GM23248 (cell line): ENCODE measurements at regions not wholly inside any gene's neighbourhood (a gene's known extent, or its start where the extent isn't known, plus 50 kb on each side); places are given as distances from the start of the nearest gene placed in this dataset.

ENCODE experiments used
- EZH2 ChIP-seq: fragments of 200-600 bp; sonication (generic); IDR thresholded peaks from 2 replicates; pipeline ENCODE4 v1.6.1; 2018; ENCODE audit warnings: antibody characterized with exemption, mild to moderate bottlenecking; ENCODE audit not compliant: insufficient read depth, poor library complexity, severe bottlenecking
- EZH2phosphoT487 ChIP-seq: fragments of 200-600 bp; sonication (generic); IDR thresholded peaks from 2 replicates; pipeline ENCODE4 v1.6.1; 2018; ENCODE audit warnings: antibody characterized with exemption, moderate library complexity, mild to moderate bottlenecking, low read depth; ENCODE audit not compliant: insufficient read depth

DNA sequence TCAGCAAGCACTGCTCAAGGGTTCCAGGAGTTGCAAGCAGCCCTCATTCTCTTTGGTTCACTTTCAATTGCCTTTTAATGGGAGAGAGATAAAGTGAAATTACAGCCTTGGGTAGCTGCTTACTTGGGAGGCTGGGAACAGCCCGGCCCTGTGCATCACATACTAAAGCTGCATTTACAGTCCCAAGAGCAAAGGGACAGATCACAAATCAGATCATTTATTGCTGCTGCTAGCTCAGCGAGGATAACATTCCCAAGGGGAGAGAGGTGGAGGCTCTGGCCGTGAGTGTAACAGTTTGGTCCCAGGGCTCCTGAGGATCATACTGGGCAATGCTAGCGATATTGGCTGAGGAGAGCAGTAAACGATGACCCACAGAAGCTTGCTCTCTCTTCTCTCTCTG is 133.1 kb downstream of the CDH26 start:
- TF ChIP-seq EZH2 (no peak), EZH2phosphoT487 (no peak)
